Stimulated activated CD4-positive, alpha-beta T cell treated with anti-CD3 and anti-CD28 coated beads, Interleukin-4, amount 100 ng/mL, for 24 hours (primary cell): ENCODE measurements at regions not wholly inside any gene's neighbourhood (a gene's known extent, or its start where the extent isn't known, plus 50 kb on each side); places are given as distances from the start of the nearest gene placed in this dataset.

Experiments used
- DNase-seq: peaks from one replicate; pipeline ENCODE4 v3.0.0-alpha.2; 2020

- no peak for DNase-seq
Observed at GRCh38 chr14:87214558-87214957, 778.4 kb downstream of the GALC start.

GRCh38 chr14:87207756-87208155 is 785.2 kb downstream of the GALC start:
- DNase-seq, result no peak

GRCh38 chr14:87205811-87206210 is 787.2 kb downstream of the GALC start:
- DNase-seq, result no peak

GRCh38 chr14:87203346-87203745 is 789.6 kb downstream of the GALC start:
- no peak for DNase-seq

- DNase-seq, result no peak
Observed at GRCh38 chr14:87199381-87199780, 793.6 kb downstream of the GALC start.

GRCh38 chr14:87196436-87196835 is 796.5 kb downstream of the GALC start:
- no peak for DNase-seq

GRCh38 chr14:87187786-87188185 is 805.2 kb downstream of the GALC start:
- DNase-seq, result no peak

- DNase-seq, result no peak
Observed at GRCh38 chr14:87186737-87187136, 806.2 kb downstream of the GALC start.

GRCh38 chr14:87185961-87186560 is 806.9 kb downstream of the GALC start:
- DNase-seq, result no peak

GRCh38 chr14:87184180-87184579 is 808.8 kb downstream of the GALC start:
- no peak for DNase-seq

GRCh38 chr14:87181288-87181687 is 811.7 kb downstream of the GALC start:
- no peak for DNase-seq

- no peak for DNase-seq
Observed at GRCh38 chr14:87179936-87180335, 813.0 kb downstream of the GALC start.

- DNase-seq, result no peak
Observed at GRCh38 chr14:87178277-87178676, 814.7 kb downstream of the GALC start.

GRCh38 chr14:87175175-87175574 is 817.8 kb downstream of the GALC start:
- DNase-seq, result no peak

GRCh38 chr14:87171141-87171540 is 821.8 kb downstream of the GALC start:
- no peak for DNase-seq

- no peak for DNase-seq
Observed at GRCh38 chr14:87170179-87170578, 822.8 kb downstream of the GALC start.

- DNase-seq, result no peak
Observed at GRCh38 chr14:87169362-87169761, 823.6 kb downstream of the GALC start.

- no peak for DNase-seq
Observed at GRCh38 chr14:87161502-87161901, 831.5 kb downstream of the GALC start.

- no peak for DNase-seq
Observed at GRCh38 chr14:87160989-87161388, 832.0 kb downstream of the GALC start.

- DNase-seq, result no peak
Observed at GRCh38 chr14:87158283-87158682, 834.7 kb downstream of the GALC start.

GRCh38 chr14:87156878-87157277 is 836.1 kb downstream of the GALC start:
- no peak for DNase-seq

GRCh38 chr14:87155856-87156488 is 837.0 kb downstream of the GALC start:
- no peak for DNase-seq

- no peak for DNase-seq
Observed at GRCh38 chr14:87153901-87154300, 839.1 kb downstream of the GALC start.

GRCh38 chr14:87153391-87153790 is 839.6 kb downstream of the GALC start:
- DNase-seq, result no peak

- no peak for DNase-seq
Observed at GRCh38 chr14:87152693-87153092, 840.3 kb downstream of the GALC start.
